PC-9 (cell line): ENCODE measurements at regions not wholly inside any gene's neighbourhood (a gene's known extent, or its start where the extent isn't known, plus 50 kb on each side); places are given as distances from the start of the nearest gene placed in this dataset.

Experiments
- EZH2 ChIP-seq: fragments of 200-600 bp; sonication (generic); IDR thresholded peaks from 2 replicates; pipeline ENCODE4 v1.8.0; 2017; ENCODE audit warnings: antibody characterized with exemption, low read depth
- TF ChIP-seq, protein P1 (sequence below): fragments of 200-600 bp; sonication (generic); conservative IDR thresholded peaks from 2 replicates; pipeline ENCODE4 v1.6.1; 2017; ENCODE audit warnings: mixed run types, antibody characterized with exemption, mild to moderate bottlenecking, moderate library complexity

DNA sequence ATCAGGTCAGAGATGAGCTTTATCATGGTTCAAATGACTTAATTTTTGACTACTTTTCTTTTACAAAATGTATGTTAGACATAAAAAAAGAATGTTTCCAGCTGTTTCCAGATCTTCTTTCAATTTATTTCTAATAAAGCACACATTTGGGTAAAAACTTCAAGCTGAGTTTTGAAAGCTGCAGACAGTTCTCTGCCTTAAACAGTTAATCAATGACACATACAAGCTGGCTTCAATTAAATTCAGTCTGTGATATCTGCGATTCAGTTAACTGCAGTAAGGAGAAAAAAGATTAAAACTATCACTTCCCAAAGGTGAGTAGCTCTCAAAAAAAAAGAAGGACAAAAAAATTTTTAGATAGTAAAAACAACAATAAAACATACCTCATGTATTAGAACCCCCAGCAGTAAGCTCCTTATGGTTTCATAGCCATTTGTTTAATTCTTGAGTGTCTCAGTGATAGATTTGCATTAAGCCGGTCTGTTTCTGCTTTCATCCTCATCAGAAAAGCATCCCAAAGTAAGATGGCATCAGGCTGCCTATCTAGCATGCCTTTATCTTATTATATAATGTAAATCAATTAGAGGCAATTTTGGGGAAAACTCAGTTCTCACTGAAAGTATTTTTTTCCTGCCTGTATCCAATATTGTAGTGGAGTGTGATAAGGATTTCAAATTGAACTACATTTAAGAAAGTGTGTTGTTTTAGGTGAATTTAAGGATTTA is 81.8 kb upstream of the STARD13 start:
- TF ChIP-seq, protein P1, sequence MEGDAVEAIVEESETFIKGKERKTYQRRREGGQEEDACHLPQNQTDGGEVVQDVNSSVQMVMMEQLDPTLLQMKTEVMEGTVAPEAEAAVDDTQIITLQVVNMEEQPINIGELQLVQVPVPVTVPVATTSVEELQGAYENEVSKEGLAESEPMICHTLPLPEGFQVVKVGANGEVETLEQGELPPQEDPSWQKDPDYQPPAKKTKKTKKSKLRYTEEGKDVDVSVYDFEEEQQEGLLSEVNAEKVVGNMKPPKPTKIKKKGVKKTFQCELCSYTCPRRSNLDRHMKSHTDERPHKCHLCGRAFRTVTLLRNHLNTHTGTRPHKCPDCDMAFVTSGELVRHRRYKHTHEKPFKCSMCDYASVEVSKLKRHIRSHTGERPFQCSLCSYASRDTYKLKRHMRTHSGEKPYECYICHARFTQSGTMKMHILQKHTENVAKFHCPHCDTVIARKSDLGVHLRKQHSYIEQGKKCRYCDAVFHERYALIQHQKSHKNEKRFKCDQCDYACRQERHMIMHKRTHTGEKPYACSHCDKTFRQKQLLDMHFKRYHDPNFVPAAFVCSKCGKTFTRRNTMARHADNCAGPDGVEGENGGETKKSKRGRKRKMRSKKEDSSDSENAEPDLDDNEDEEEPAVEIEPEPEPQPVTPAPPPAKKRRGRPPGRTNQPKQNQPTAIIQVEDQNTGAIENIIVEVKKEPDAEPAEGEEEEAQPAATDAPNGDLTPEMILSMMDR = no peak
- no peak for TF ChIP-seq EZH2
